ENCODE measurements at regions not wholly inside any gene's neighbourhood (a gene's known extent, or its start where the extent isn't known, plus 50 kb on each side); places are given as distances from the start of the nearest gene placed in this dataset.
A peak's percentile ranks its signal among the peaks of the same experiment; 100 is the strongest.
"Not testable (repeated sequence)": the region's sequence is repeated elsewhere in the genome, so short reads cannot be mapped to it uniquely, and the experiment has no call there.

GRCh38 chr16:29340235-29340634 is 66.3 kb downstream of the NPIPB11 start:
- H3K36me3 ChIP-seq; DNase-seq; intact Hi-C loops (cut with DNase I); H3K4me1 ChIP-seq; H3K9me3 ChIP-seq; H3K27ac ChIP-seq; H3K27me3 ChIP-seq; H3K4me3 ChIP-seq (replicated peaks in 1 of 3): not testable (repeated sequence)
- WGBS, 2 donors: 81 to 84% methylated on average over 3 of the region's 3 CpGs

GRCh38 chr16:29338821-29339700 is 67.5 kb downstream of the NPIPB11 start:
- DNase-seq; H3K9me3 ChIP-seq; H3K4me1 ChIP-seq; H3K27ac ChIP-seq; H3K36me3 ChIP-seq; H3K27me3 ChIP-seq; intact Hi-C loops (cut with DNase I); H3K4me3 ChIP-seq (replicated peaks in 1 of 3): not testable (repeated sequence)
- 80 to 83% methylated on average over 10 to 11 of the region's 18 CpGs for WGBS, 2 donors

- H3K4me1 ChIP-seq; intact Hi-C loops (cut with DNase I); H3K4me3 ChIP-seq (replicated peaks in 1 of 3); DNase-seq; H3K27me3 ChIP-seq; H3K9me3 ChIP-seq; H3K27ac ChIP-seq; H3K36me3 ChIP-seq: not testable (repeated sequence)
- WGBS, 2 donors: 95 to 96% methylated on average over 15 to 18 of the region's 18 CpGs
Measured at GRCh38 chr16:29337385-29337901, 69.1 kb downstream of the NPIPB11 start.

GRCh38 chr16:29335549-29335846 is 71.0 kb downstream of the NPIPB11 start:
- WGBS, 2 donors: 71 to 78% methylated on average over 7 to 10 of the region's 10 CpGs
- intact Hi-C loops (cut with DNase I): not testable (repeated sequence)

GRCh38 chr16:29334776-29335548 is 71.5 kb downstream of the NPIPB11 start:
- intact Hi-C loops (cut with DNase I); H3K4me3 ChIP-seq (replicated peaks in 1 of 3); DNase-seq; H3K4me1 ChIP-seq; H3K36me3 ChIP-seq; H3K9me3 ChIP-seq; H3K27me3 ChIP-seq; H3K27ac ChIP-seq: not testable (repeated sequence)
- WGBS, 2 donors: 94 to 97% methylated on average over 17 of the region's 17 CpGs

More at GRCh38 chr16:29335549-29335846, 71.0 kb downstream of the NPIPB11 start:
- not testable (repeated sequence) for H3K27ac ChIP-seq; H3K36me3 ChIP-seq; H3K9me3 ChIP-seq; H3K27me3 ChIP-seq; H3K4me3 ChIP-seq (replicated peaks in 1 of 3); H3K4me1 ChIP-seq; DNase-seq

- H3K27me3 ChIP-seq; H3K9me3 ChIP-seq; DNase-seq; H3K4me1 ChIP-seq; H3K27ac ChIP-seq; H3K36me3 ChIP-seq; H3K4me3 ChIP-seq (replicated peaks in 1 of 3); intact Hi-C loops (cut with DNase I): not testable (repeated sequence)
- WGBS, 2 donors: 85 to 87% methylated on average over 16 to 18 of the region's 20 CpGs
Measured at GRCh38 chr16:29333492-29334097, 72.9 kb downstream of the NPIPB11 start.

GRCh38 chr16:29330623-29331022 is 75.9 kb downstream of the NPIPB11 start:
- intact Hi-C loops (cut with DNase I); H3K4me3 ChIP-seq (replicated peaks in 1 of 3); H3K9me3 ChIP-seq; DNase-seq; H3K36me3 ChIP-seq; H3K27me3 ChIP-seq; H3K4me1 ChIP-seq: not testable (repeated sequence)
- WGBS, 2 donors: 41% methylated on average over 5 of the region's 5 CpGs; no CpG with 5 or more reads in 1 of the 2 donors
- peak overlapping the region in 1 of 3 donors; percentile 56 for H3K27ac ChIP-seq

- DNase-seq; H3K36me3 ChIP-seq; H3K27me3 ChIP-seq; H3K9me3 ChIP-seq; H3K4me3 ChIP-seq (replicated peaks in 1 of 3); intact Hi-C loops (cut with DNase I); H3K4me1 ChIP-seq; H3K27ac ChIP-seq: not testable (repeated sequence)
- 88 to 96% methylated on average over 5 to 7 of the region's 11 CpGs for WGBS, 2 donors
Measured at GRCh38 chr16:29328528-29328927, 78.0 kb downstream of the NPIPB11 start.

GRCh38 chr16:29327631-29328408 is 78.7 kb downstream of the NPIPB11 start:
- H3K27ac ChIP-seq; H3K4me3 ChIP-seq (replicated peaks in 1 of 3); H3K9me3 ChIP-seq; DNase-seq; H3K4me1 ChIP-seq; H3K36me3 ChIP-seq; intact Hi-C loops (cut with DNase I); H3K27me3 ChIP-seq: not testable (repeated sequence)
- WGBS, 2 donors: 69 to 75% methylated on average over 12 of the region's 12 CpGs

- H3K9me3 ChIP-seq; H3K27me3 ChIP-seq; intact Hi-C loops (cut with DNase I); H3K27ac ChIP-seq; H3K4me1 ChIP-seq; H3K4me3 ChIP-seq (replicated peaks in 1 of 3); DNase-seq; H3K36me3 ChIP-seq: not testable (repeated sequence)
- WGBS, 2 donors: 64 to 74% methylated on average over 16 to 22 of the region's 34 CpGs
Measured at GRCh38 chr16:29326164-29327125, 80.1 kb downstream of the NPIPB11 start.

GRCh38 chr16:29323725-29324124 is 82.8 kb downstream of the NPIPB11 start:
- H3K4me3 ChIP-seq (replicated peaks in 1 of 3); H3K27me3 ChIP-seq; H3K9me3 ChIP-seq; DNase-seq; H3K36me3 ChIP-seq; H3K27ac ChIP-seq; intact Hi-C loops (cut with DNase I): not testable (repeated sequence)
- WGBS, 2 donors: 82 to 84% methylated on average over 6 of the region's 6 CpGs
- H3K4me1 ChIP-seq: peaks cover 6 to 16% of the 10 kb centered on the region in 2 donors

All from thyroid gland (tissue), 4 donors.